HG03520 (cell line): ENCODE measurements at regions not wholly inside any gene's neighbourhood (a gene's known extent, or its start where the extent isn't known, plus 50 kb on each side); places are given as distances from the start of the nearest gene placed in this dataset.

Experiments
- ATAC-seq: cut with Tn5 transposase; IDR thresholded peaks from one replicate; pipeline ENCODE4 v1.9.1; 2021; ENCODE audit warnings: mild to moderate bottlenecking, moderate library complexity; ENCODE audit not compliant: unreplicated experiment

DNA sequence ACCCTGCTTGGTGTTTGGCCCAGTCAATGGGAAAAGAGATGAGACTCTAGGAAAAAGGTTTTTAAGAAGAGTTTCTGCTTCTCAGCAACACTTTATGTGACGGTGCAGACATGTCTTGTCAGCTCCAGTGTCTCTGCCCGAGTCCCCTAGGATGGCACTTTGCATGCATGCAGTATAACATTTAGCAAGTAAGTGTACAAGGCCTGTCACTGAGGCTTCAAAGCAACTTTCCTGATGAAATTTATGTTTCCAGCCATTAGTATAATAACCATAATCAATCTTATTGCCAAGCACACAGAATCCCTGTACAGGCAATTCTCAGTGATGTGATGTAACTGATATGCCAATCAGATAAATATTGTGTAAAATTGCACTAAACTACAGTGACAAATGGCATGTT lies 248.1 kb upstream of the PLET1 start:
- ATAC-seq = no peak

GRCh38 chr11:112509300-112509699 lies 248.6 kb upstream of the PLET1 start:
- no peak for ATAC-seq

DNA sequence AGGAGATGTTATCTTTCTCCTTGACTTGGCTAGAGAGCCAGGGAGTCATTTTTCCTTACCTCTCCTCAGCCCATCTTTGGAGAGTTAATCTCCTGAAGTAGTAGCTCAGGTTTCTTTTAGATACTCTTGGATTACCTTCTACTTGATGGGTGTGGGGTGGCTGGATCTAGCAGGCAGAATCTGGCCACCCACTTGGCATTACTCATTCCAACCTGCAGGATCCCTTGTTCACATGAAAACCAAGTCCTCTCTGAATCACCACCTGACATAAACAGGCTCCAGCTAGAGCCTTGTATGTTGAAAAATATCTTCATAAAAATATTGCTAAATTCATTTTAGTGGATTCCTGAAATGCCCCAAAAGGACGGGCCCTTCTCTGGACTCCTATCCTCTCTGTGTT lies 250.6 kb upstream of the PLET1 start:
- no peak for ATAC-seq

GRCh38 chr11:112511911-112512310 lies 251.3 kb upstream of the PLET1 start:
- ATAC-seq = no peak

DNA sequence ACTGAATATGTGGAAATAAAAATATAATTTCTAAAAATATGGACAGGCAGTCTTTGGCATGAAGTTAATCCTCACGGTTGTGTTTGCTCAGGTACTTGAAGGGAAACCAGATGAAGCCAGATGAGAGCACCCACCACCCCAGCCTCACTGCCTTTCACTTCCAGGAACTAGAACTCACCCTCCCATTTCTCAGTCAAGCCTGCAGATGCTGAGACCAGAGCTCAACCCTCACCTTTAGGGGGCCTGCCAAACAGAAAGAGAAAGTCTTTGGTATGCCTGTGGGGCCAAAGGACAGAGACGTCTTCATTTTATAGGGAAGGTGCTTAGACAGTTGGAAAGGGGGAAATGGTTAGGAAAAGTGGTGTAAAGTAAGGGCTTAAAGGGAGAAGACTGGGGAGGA lies 252.8 kb upstream of the PLET1 start:
- no peak for ATAC-seq

DNA sequence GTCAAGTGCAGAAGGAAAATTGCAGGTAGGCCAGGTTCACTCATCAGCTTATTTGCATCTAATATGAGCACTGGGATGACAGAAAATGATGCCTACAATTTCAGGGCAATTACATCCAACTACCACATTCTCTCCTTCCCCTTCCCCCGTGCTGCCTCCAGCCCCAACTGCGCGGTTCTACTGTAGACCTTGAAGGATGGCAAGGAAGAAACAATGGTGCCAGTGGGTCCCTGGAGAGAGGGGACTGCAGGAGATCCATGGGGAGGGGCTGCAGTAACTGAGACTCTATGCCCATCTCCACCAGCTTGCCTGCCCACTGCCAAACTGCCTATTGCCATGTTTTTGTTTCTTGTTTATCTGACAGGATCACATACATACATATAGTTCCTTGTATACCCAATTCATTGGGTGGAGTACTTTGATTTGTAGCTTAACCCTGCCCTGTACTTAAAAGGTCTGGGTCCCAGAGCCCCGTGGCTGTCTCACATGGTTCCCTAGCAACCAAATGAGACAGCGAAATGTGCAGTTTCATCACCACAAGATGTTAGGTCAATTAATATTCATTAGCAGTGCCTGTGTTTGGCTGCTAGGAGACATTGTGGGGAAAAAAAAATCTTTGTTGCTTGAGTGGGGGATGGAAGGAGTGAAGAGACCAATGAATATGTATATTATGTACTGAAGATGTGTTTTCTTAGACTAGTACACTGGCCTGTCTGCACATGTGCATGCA lies 253.5 kb upstream of the PLET1 start:
- ATAC-seq = no peak

- ATAC-seq = no peak
Measured at GRCh38 chr11:112516261-112516660, 255.6 kb upstream of the PLET1 start.

DNA sequence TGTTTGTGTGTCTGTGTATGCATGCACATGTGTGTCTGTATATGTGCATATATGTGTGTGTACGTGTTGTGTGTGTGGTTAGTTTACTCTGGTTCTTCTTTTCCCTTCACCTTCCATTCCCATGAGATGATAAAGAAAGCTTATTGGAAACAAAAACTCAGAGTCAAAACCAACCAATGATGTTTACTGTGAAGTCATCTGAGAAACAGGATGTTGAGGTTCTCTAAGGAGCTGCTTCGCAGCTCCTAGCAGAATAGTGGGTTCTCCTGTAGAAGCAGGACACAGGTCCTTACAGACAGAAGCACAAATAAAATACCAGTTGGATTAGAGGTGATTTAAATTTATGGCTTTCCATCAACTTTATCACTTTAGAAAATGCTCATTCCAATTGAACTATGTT lies 256.1 kb upstream of the PLET1 start:
- ATAC-seq = no peak

DNA sequence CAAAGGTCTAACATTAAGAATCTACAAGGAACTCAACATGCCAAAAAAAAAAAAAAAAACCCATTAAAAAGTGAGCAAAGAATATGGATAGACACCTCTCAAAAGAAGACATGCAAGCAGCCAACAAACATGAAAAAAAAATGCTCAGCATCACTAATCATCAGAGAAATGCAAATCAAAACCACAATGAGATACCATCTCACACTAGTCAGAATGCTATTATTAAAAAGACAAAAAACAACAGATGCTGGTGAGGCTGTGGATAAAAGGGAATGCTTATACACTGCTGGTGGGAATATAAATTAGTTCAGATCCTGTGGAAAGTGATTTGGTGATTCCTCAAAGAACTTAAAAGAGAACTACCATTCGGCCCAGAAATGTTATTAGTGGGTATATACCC lies 257.7 kb upstream of the PLET1 start:
- ATAC-seq = no peak

GRCh38 chr11:112519751-112520150 lies 259.1 kb upstream of the PLET1 start:
- ATAC-seq = no peak

- no peak for ATAC-seq
Measured at GRCh38 chr11:112520354-112520753, 259.7 kb upstream of the PLET1 start.

GRCh38 chr11:112522536-112522935 lies 261.9 kb upstream of the PLET1 start:
- ATAC-seq = no peak

DNA sequence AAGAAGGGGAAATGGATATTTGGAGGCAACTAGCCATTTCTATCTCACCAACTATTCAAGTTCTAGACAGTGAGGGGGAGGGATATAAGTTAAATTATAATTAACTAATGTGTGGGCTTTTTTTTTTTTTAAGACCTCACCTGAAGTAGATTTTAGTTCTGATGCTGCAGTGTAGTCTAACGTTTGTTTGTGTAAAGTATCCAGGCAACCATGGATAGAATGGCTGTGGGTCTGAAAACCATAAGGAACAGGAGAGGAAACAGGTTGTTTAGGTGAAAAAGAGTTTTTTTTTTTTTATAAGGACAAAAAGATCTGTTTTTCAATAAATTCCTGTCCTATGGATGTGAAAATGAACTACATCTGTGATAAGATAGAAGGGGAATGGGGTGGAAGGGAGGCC lies 262.4 kb upstream of the PLET1 start:
- no peak for ATAC-seq

DNA sequence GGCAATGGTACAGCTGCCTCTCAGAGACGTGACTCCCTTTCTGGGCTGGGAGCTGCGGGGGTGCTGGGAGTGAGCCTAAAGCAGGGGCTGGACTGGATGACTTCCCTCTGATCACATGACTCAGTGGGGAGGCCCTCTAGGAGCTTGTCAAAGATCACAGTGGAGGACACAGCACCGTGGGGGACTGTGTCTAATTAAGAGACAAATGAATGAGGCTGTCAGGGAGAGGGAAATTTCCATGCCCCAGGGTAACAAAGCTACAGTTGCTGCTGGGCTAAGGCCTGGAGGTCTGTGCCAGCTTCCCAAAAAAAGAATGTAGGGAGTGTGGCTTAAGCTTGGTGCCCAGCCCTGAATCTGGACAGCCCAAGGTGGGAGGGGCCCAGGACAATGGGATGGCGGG lies 262.8 kb upstream of the PLET1 start:
- no peak for ATAC-seq

GRCh38 chr11:112523951-112524350 lies 263.3 kb upstream of the PLET1 start:
- no peak for ATAC-seq

GRCh38 chr11:112524798-112525197 lies 264.1 kb upstream of the PLET1 start:
- ATAC-seq = no peak

DNA sequence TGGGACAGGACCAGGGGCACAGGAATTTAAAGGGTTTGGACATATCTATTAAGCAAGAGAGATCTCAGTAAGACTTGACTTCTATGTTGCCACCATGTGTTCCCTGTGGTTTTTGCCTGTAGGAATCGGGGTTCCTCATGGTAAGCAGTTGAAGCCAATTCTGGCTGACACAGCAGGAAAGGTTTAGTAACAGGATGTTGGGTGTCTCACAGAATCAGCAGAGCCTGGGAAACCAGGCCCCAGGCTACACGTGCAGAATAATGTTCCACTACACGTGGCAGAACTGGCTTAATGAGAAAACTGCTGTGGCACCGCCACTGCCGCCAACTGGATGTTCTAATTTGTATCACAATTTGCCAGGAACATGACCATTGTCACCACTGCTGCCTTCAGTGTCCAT lies 264.6 kb upstream of the PLET1 start:
- no peak for ATAC-seq

GRCh38 chr11:112525844-112526590 lies 265.4 kb upstream of the PLET1 start:
- no peak for ATAC-seq

GRCh38 chr11:112526699-112527416 lies 266.2 kb upstream of the PLET1 start:
- no peak for ATAC-seq

- no peak for ATAC-seq
Measured at GRCh38 chr11:112529071-112529470, 268.4 kb upstream of the PLET1 start.

- ATAC-seq = no peak
Measured at GRCh38 chr11:112532506-112532905, 271.8 kb upstream of the PLET1 start.

GRCh38 chr11:112533682-112534081 lies 273.0 kb upstream of the PLET1 start:
- ATAC-seq = no peak
